ENCODE measurements at regions not wholly inside any gene's neighbourhood (a gene's known extent, or its start where the extent isn't known, plus 50 kb on each side); places are given as distances from the start of the nearest gene placed in this dataset.

DNA sequence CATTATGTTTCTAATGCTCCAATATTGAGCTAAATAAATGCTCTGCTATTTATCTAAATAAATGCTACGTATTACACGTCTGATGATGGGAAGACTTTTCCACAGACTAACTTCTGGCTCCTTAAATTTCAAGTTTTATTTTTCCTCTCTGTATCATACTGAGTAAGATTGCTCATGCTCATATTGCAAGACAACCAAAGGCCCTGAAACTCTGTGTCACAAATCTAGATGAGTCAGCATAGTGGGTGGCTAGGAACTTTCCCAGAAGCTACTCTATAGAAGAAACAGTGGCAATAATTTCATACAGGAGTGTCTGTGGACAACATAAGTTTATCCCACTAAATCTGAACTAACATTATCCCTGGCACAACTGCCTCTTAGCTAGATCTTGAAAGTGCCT, 53.0 kb upstream of the RFX3 start:
- no peak for DNase-seq

DNA sequence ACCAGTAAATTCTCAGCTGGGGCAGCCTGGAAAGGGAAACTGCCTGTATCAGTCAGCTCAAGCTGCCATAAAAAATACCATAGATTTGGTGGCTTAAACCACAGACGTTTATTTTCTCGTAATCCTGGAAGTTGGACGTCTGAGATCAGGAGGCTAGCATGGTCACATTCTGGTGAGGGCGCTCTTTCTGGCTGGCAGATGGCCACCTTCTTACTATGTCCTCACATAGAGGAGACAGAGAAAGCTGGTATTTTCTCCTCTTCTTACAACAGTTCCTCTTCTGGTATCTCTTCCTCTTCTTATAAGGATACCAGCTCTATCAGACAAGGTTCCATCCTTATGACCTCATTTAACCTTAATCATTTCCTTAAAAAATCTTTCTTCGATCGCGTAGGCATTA, 50.5 kb upstream of the RFX3 start:
- H3K9me3 Mint-ChIP-seq (ENCODE audit: low read depth, unreplicated experiment) = peaks cover 4% of the 10 kb centered on the region
- peaks cover 5% of the 10 kb centered on the region for H3K36me3 Mint-ChIP-seq (ENCODE audit: insufficient read depth, unreplicated experiment)
- TF ChIP-seq, protein P1, sequence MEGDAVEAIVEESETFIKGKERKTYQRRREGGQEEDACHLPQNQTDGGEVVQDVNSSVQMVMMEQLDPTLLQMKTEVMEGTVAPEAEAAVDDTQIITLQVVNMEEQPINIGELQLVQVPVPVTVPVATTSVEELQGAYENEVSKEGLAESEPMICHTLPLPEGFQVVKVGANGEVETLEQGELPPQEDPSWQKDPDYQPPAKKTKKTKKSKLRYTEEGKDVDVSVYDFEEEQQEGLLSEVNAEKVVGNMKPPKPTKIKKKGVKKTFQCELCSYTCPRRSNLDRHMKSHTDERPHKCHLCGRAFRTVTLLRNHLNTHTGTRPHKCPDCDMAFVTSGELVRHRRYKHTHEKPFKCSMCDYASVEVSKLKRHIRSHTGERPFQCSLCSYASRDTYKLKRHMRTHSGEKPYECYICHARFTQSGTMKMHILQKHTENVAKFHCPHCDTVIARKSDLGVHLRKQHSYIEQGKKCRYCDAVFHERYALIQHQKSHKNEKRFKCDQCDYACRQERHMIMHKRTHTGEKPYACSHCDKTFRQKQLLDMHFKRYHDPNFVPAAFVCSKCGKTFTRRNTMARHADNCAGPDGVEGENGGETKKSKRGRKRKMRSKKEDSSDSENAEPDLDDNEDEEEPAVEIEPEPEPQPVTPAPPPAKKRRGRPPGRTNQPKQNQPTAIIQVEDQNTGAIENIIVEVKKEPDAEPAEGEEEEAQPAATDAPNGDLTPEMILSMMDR (IDR thresholded peaks at IDR 0.05; ENCODE audit: unreplicated experiment) = no peak
- intact Hi-C loops (cut with micrococcal nuclease; ENCODE audit: unreplicated experiment) = no loop called here
- DNase-seq = no peak
- no peaks in the 10 kb centered on the region for H3K4me1 Mint-ChIP-seq (ENCODE audit: low read depth, unreplicated experiment)
- no peak overlapping the region for H3K27ac Mint-ChIP-seq (ENCODE audit: unreplicated experiment)
- H3K4me3 Mint-ChIP-seq (ENCODE audit: low read depth, unreplicated experiment) = no peak overlapping the region
- CTCF ChIA-PET = no interaction called here
- no peaks in the 10 kb centered on the region for H3K27me3 Mint-ChIP-seq (ENCODE audit: unreplicated experiment)
- no TSS peak for BruUV-seq (replicated peaks)

More for the DNA sequence above, 53.0 kb upstream of the RFX3 start:
- no peak overlapping the region for H3K4me3 Mint-ChIP-seq (ENCODE audit: low read depth, unreplicated experiment)
- no TSS peak for BruUV-seq (replicated peaks)
- TF ChIP-seq, protein P1 (IDR thresholded peaks at IDR 0.05; ENCODE audit: unreplicated experiment) = no peak
- no peaks in the 10 kb centered on the region for H3K4me1 Mint-ChIP-seq (ENCODE audit: low read depth, unreplicated experiment)
- peaks cover 4% of the 10 kb centered on the region for H3K9me3 Mint-ChIP-seq (ENCODE audit: low read depth, unreplicated experiment)
- H3K27me3 Mint-ChIP-seq (ENCODE audit: unreplicated experiment) = no peaks in the 10 kb centered on the region
- no peak overlapping the region for H3K27ac Mint-ChIP-seq (ENCODE audit: unreplicated experiment)
- H3K36me3 Mint-ChIP-seq (ENCODE audit: insufficient read depth, unreplicated experiment) = peaks cover 5% of the 10 kb centered on the region
- intact Hi-C loops (cut with micrococcal nuclease; ENCODE audit: unreplicated experiment) = no loop called here
- CTCF ChIA-PET = no interaction called here

DNA sequence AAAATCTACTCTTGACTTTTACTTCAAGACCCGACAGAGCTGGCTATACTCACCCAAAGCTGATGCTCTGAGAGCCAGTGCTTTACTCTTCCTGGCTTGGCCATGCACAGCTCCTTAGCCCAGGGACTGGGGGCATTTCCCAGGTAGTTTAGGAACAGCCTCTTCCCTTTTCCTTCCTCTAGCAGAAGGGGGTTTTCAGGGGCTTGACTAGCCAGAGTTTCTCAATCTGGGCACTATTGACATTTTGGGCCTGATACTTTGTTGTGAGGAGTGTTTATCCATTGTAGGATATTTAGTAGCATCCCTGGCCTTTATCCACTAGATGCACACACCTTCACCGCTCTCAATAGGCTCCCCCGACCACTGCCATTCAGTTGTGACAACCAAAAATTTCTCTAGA, 50.0 kb upstream of the RFX3 start:
- no TSS peak for BruUV-seq (replicated peaks)

More for the DNA sequence above, 50.0 kb upstream of the RFX3 start:
- H3K9me3 Mint-ChIP-seq (ENCODE audit: low read depth, unreplicated experiment) = peaks cover 4% of the 10 kb centered on the region
- H3K4me1 Mint-ChIP-seq (ENCODE audit: low read depth, unreplicated experiment) = no peaks in the 10 kb centered on the region
- no peak overlapping the region for H3K27ac Mint-ChIP-seq (ENCODE audit: unreplicated experiment)
- no peak overlapping the region for H3K4me3 Mint-ChIP-seq (ENCODE audit: low read depth, unreplicated experiment)
- intact Hi-C loops (cut with micrococcal nuclease; ENCODE audit: unreplicated experiment) = no loop called here
- no peaks in the 10 kb centered on the region for H3K27me3 Mint-ChIP-seq (ENCODE audit: unreplicated experiment)
- DNase-seq = no peak
- CTCF ChIA-PET = no interaction called here
- TF ChIP-seq, protein P1 (IDR thresholded peaks at IDR 0.05; ENCODE audit: unreplicated experiment) = no peak
- peaks cover 5% of the 10 kb centered on the region for H3K36me3 Mint-ChIP-seq (ENCODE audit: insufficient read depth, unreplicated experiment)
